Esophagus squamous epithelium (tissue), 4 donors: ENCODE measurements at regions not wholly inside any gene's neighbourhood (a gene's known extent, or its start where the extent isn't known, plus 50 kb on each side); places are given as distances from the start of the nearest gene placed in this dataset.

Experiments used
- CTCF ChIP-seq, 6 experiments: fragments of 450-650 bp in 4 of 6; fragments of 200-600 bp in 2 of 6; sonication (generic) in 2 of 6; IDR thresholded peaks; one replicate each; pipeline ENCODE4 v1.5.1; 2016 to 2019; ENCODE audit warnings: antibody characterized with exemption in 6 of 6, mild to moderate bottlenecking in 4 of 6, moderate library complexity in 4 of 6
- POLR2A ChIP-seq, 4 donors: fragments of 450-650 bp; IDR thresholded peaks; one replicate each; pipeline ENCODE4 v1.6.1; 2017; ENCODE audit warnings: antibody characterized with exemption in 4 of 4, mild to moderate bottlenecking in 4 of 4, moderate library complexity in 3 of 4

GRCh38 chr2:226623587-226624368, 175.8 kb downstream of the IRS1 start:
- TF ChIP-seq CTCF (IDR thresholded peaks at IDR 0.05) (no peak), POLR2A (IDR thresholded peaks at IDR 0.05) (no peak)
